ENCODE measurements at regions not wholly inside any gene's neighbourhood (a gene's known extent, or its start where the extent isn't known, plus 50 kb on each side); places are given as distances from the start of the nearest gene placed in this dataset.

- Histone ChIP-seq H3K27me3 (ENCODE audit: control insufficient read depth, insufficient read depth, low read length) (no peaks in the 10 kb centered on the region), H3K4me3 (ENCODE audit: low read depth, low read length) (no peak overlapping the region)
- no peak for FAIRE-seq
Observed at GRCh38 chr12:34311337-34311736, 289.0 kb downstream of the ALG10 start.

GRCh38 chr12:34327671-34328070, 305.4 kb downstream of the ALG10 start:
- FAIRE-seq = no peak
- no peak for DNase-seq (ENCODE audit: low read depth)
- no peak for TF ChIP-seq CTCF (IDR thresholded peaks at IDR 0.05; ENCODE audit: insufficient read depth, low read length, severe bottlenecking)
- H3K4me3 ChIP-seq (ENCODE audit: low read depth, low read length) = no peak overlapping the region
- no peaks in the 10 kb centered on the region for H3K36me3 ChIP-seq (ENCODE audit: control insufficient read depth, insufficient read depth, low read length)
- no peaks in the 10 kb centered on the region for H3K27me3 ChIP-seq (ENCODE audit: control insufficient read depth, insufficient read depth, low read length)

More at GRCh38 chr12:34311337-34311736, 289.0 kb downstream of the ALG10 start:
- no peaks in the 10 kb centered on the region for H3K36me3 ChIP-seq (ENCODE audit: control insufficient read depth, insufficient read depth, low read length)
- DNase-seq (ENCODE audit: low read depth) = no peak
- TF ChIP-seq CTCF (IDR thresholded peaks at IDR 0.05; ENCODE audit: insufficient read depth, low read length, severe bottlenecking) = no peak

- Histone ChIP-seq H3K36me3 (ENCODE audit: control insufficient read depth, insufficient read depth, low read length) (no peaks in the 10 kb centered on the region), H3K27me3 (ENCODE audit: control insufficient read depth, insufficient read depth, low read length) (no peaks in the 10 kb centered on the region), H3K4me3 (ENCODE audit: low read depth, low read length) (no peak overlapping the region)
- DNase-seq (ENCODE audit: low read depth) (no peak), FAIRE-seq (no peak)
- TF ChIP-seq CTCF (IDR thresholded peaks at IDR 0.05; ENCODE audit: insufficient read depth, low read length, severe bottlenecking) = no peak
Observed at GRCh38 chr12:34333337-34333736, 311.0 kb downstream of the ALG10 start.

GRCh38 chr12:34334538-34334937, 312.2 kb downstream of the ALG10 start:
- FAIRE-seq = no peak
- no peaks in the 10 kb centered on the region for H3K36me3 ChIP-seq (ENCODE audit: control insufficient read depth, insufficient read depth, low read length)
- no peak for DNase-seq (ENCODE audit: low read depth)
- no peak for TF ChIP-seq CTCF (IDR thresholded peaks at IDR 0.05; ENCODE audit: insufficient read depth, low read length, severe bottlenecking)
- no peaks in the 10 kb centered on the region for H3K27me3 ChIP-seq (ENCODE audit: control insufficient read depth, insufficient read depth, low read length)
- H3K4me3 ChIP-seq (ENCODE audit: low read depth, low read length) = no peak overlapping the region

- Histone ChIP-seq H3K4me3 (ENCODE audit: low read depth, low read length) (no peak overlapping the region), H3K36me3 (ENCODE audit: control insufficient read depth, insufficient read depth, low read length) (no peaks in the 10 kb centered on the region), H3K27me3 (ENCODE audit: control insufficient read depth, insufficient read depth, low read length) (no peaks in the 10 kb centered on the region)
- DNase-seq (ENCODE audit: low read depth) (no peak), FAIRE-seq (no peak)
- no peak for TF ChIP-seq CTCF (IDR thresholded peaks at IDR 0.05; ENCODE audit: insufficient read depth, low read length, severe bottlenecking)
Observed at GRCh38 chr12:34334953-34335743, 312.9 kb downstream of the ALG10 start.

- Histone ChIP-seq H3K36me3 (ENCODE audit: control insufficient read depth, insufficient read depth, low read length) (no peaks in the 10 kb centered on the region), H3K27me3 (ENCODE audit: control insufficient read depth, insufficient read depth, low read length) (no peaks in the 10 kb centered on the region), H3K4me3 (ENCODE audit: low read depth, low read length) (no peak overlapping the region)
- FAIRE-seq (no peak), DNase-seq (ENCODE audit: low read depth) (no peak)
- no peak for TF ChIP-seq CTCF (IDR thresholded peaks at IDR 0.05; ENCODE audit: insufficient read depth, low read length, severe bottlenecking)
Observed at GRCh38 chr12:34335819-34336262, 313.5 kb downstream of the ALG10 start.
